Stimulated activated CD8-positive, alpha-beta memory T cell treated with anti-CD3 and anti-CD28 coated beads, Interleukin-7, amount 100 ng/mL, for 4 hours (primary cell): ENCODE measurements at regions not wholly inside any gene's neighbourhood (a gene's known extent, or its start where the extent isn't known, plus 50 kb on each side); places are given as distances from the start of the nearest gene placed in this dataset.
"Not testable (repeated sequence)": the region's sequence is repeated elsewhere in the genome, so short reads cannot be mapped to it uniquely, and the experiment has no call there.

Experiments
- DNase-seq, 2 donors: peaks; one replicate each; pipeline ENCODE4 v3.0.0-alpha.2; 2020; ENCODE audit warnings: low read depth in 2 of 2

DNA sequence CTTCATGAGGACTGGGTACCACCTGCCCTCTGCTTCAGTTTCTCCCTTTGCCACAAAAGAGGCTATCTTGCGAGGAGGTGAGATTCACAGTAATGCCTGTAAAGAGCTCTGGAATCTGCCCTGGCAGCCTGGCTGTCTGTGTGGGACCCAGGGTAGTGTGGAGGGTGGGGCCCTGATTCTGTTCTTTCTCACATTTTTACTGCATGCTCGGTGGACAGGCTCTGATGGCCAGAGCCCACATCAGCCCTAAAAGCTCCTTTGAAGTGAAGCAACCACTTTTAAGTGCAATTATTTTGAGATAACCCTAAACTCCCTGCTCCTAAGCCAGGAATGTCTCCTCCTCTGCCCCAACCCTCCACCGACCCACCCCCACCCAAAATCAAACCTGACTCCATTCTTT lies 92.1 kb upstream of the PODXL start:
- DNase-seq: no peak

DNA sequence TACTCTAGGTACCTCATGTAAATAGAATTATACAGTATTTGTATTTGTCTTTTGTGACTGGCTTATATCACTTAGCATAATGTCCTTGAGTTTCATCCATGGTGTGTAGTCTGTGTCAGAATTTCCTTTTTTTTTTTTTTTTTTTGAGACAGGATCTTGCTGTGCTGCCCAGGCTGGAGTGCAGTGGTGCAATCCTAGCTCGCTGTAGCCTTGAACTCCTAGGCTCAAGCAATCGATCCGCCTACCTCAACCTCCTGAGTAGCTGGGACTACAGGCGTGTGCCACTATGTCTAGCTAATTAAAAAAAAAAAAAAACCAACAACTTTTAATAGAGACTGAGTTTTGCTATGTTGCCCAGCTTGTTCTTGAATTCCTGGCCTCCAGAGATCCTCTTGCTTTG lies 89.8 kb upstream of the PODXL start:
- DNase-seq: no peak

DNA sequence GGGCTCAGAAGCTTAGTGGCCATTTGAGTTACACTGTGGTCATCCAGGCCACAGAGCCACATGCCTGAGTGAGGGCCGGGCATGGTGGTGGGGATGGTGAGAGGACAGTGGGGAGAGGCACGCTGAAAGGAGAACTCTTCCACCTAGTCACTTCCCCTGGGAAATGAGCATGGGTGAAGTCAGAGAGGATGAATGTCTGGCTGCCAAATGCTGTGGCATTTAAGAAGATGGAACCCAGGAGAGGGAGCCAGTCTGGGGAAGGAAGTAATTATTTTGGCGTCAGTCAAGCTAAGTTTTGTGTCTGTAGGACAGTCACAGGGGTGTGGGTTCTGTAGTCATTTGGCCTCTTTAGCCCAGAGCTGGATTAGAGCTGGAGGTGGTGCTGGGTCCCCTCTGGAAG lies 86.0 kb upstream of the PODXL start:
- no peak for DNase-seq

DNA sequence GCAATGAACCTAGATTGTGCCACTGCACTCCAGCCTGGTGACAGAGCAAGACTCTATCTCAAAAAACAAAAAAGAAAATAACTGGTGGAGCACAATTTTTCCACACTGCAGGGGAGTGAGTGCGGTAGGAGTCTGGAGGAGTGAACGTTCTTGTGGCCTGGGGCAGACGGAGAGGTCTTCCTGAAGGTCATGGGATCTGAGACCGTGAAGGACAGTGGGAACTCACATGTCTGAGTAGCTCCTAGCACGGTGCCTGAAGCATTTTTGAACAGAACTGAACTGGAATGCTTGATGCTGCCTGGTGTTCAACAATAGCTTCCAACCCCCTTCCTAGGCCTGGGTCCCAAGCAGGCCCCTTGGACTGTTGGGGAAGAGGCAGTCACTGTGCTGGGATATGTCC lies 84.3 kb upstream of the PODXL start:
- no peak for DNase-seq

DNA sequence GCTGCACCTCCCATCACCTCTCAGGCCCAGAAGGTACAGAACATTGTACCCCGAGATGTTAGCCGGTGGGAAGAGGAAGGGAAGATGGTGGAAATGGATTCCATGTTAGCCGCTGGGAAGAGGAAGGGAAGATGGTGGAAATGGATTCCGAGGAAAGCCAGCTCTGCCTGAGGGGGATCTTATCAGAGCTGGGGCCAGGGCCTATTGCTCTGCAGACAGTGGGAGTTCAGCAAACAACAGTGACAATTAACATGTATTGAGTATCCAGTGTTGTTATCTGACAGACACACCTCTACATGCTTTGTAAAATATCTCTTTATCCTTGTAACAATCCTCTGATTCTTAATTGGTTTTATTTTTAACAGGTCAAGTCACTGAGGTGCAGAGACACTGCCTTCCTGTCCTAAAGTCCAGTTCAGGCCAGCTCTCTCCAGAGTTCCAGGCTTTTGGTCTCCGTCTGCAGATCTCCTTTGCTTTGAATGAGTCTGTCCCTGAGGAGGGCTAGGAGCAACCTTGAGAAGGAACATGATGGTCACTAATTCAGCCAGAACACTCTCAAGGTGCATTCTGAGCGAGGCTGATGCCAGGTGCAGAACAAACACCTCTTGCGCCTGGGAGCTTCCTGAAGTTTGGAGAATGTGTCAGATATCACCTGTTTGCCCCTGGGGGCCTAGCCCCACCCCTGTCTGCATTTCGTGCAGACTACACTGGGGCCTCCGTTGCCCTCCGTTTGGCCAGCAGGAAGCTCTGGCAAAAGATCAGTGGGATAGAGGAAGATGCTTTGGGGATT lies 82.4 kb upstream of the PODXL start:
- DNase-seq: no peak

DNA sequence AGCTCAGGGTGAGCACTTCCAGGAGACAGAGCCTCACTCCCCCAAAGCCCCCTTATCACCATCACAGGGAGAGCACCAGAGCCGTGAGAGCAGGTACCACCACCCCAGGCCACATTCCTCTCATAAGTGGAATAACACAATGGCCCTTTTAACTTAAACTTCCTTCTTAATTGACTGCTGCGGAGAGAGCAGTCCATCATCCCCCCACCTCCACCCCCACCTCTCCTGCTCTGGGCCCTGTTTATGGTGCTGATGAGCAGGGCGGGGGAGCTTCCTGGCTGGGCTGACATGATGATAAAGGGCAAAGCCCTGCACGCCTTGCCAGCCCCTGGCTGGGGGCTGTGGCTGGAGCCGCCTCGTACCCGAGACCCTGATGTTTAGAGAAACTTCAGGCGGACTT lies 81.4 kb upstream of the PODXL start:
- no peak for DNase-seq

DNA sequence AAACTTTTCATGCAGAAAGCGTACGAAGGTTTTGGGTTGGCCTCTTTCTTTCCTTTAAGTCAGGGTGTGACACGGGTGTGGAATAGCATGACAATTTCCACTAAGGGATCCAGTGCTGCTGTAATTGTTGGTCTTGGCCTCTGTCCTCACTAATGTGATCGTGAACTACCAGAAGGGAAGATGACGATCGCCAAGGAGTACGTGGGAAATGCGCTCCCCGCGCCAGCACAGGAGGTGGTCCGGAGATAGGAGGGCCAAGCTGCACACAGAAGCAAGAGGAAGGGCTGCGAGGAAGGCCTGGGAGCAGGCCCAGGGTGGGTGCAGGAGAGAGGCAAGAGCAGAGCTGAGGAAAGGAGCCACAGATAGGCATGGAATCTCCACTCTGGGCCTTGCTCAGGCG lies 79.7 kb upstream of the PODXL start:
- no peak for DNase-seq

DNA sequence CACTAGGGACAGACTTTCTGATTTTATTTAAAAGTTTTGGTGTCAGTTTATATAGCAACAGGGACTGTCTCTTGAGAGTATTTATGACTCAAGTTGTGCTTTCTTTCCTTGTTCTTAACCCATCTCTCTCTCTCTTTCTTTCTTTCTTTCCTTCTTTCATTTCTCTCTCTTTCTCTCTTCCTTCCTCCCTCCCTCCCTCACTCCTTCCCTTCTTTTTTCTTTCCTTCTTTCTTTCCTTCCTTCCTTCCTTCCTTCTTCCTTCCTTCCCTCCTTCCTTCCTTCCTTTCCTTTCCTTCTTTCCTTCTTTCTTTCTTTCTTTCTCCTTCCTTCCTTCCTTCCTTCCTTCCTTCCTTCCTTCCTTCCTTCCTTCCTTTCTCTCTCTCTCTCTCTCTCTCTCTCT lies 77.8 kb upstream of the PODXL start:
- not testable (repeated sequence) for DNase-seq

DNA sequence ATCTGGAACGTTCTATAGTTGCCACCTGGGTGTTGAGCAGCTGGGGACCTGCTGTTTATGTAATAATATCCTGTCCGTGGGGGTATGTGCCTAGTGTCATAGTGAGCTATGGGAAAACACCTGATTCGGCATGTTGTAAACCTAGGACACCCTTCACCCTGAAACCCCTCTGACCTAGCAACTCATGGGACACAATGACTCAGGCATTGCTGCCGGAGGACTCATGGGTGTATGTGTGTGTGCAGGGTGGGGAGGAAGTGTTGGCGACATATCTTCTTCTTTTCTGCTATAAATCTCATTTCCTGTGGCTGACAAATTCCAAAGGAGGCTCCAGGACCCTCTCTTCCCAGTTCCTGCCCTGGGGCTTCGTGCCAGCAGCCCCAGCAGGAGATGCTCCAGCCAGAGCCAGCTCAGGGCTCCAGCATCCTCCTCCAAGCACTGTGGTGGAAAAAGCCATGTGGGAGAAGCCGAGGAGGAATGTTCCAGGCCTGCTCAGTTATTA lies 77.0 kb upstream of the PODXL start:
- no peak for DNase-seq

DNA sequence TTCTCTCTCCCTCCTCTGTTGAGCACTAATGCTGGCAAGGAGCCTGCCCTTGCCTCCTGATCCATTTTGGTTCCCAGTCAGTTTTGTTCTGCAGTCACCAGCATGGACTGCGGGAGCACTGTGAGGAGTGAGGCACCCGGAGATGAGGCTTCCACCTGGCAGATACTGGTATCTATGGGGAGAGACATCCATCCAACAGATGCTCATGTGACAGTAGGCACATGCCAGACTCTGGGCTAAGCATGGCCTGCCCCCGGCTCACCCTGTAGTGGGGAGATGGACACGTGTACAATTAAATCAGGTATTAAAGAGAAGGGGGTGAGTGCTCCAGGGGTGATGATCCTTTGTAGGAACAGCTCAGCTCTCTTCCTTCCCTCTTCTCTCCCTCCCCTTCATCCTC lies 74.0 kb upstream of the PODXL start:
- DNase-seq: no peak

DNA sequence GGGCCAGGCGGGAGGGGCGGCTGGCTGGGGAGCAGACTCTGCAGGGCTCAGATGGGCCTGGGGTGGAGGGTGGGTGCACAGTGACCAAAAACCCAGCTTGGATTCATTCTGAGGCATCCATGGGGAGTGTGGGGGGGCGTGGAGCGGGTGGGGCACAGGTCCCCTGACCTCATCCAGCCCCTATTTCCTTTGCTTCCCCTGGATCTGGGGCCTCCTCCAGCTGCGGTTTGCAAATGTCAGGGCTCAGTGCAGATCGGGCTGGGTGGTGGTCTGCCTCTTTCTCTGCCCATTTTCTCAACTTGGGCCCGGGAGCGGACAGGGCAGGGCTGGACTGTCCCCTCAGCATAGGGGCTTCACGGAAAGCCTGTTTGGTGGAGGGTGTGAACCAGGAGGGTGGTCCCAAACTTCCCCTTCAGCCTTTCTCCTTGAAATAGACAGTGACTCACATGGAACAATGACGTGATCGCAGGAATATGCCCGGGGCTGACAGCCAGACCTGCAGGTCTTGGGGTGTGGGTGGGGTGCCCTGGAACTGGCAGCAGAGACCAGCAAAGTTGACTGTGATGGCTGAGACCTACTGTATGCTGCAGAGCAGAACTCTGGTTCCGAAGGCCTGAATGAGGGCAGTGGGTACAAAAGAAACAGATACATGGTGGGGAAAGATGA lies 72.9 kb upstream of the PODXL start:
- no peak for DNase-seq

DNA sequence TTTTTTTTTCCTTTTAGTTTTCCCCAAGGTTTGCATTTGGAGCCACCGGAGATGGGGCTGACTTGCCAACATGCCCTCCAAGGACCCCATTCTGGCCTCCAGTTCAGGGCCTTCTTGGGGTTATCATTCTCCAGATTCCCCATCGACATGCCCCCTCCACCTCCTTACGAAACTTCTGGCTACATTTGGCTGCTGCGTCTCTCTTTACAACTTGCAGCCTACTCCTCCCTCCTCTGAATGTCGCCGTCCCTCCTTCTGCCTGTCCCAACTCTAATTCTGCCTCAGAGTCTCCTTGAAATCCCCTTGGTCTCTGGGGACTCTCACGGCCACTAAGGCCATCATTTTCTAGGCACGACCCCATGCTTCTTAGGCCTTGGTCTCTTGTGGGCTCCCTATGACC lies 72.2 kb upstream of the PODXL start:
- no peak for DNase-seq

DNA sequence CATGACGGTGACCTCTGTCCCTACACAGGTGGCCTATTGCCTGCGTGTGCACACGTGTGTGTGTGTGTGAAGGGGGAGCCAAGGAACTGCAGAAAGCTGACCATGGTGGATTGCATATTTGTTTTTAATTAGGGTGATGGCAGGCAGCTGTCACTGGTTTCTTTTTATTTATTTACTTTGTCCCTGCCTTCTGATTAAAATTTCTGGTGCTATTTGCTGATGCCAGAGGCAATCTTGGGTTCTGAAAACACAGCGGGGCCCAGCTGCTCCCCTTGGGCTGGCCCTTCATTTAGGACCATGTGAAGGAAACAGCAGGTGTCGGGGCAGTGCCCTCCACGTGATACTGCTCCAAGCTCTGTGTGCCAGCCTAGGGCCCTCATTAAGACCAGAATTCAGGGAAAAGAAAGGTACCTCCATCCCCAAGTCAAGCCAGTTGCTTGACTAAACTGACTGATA lies 71.3 kb upstream of the PODXL start:
- DNase-seq: no peak

DNA sequence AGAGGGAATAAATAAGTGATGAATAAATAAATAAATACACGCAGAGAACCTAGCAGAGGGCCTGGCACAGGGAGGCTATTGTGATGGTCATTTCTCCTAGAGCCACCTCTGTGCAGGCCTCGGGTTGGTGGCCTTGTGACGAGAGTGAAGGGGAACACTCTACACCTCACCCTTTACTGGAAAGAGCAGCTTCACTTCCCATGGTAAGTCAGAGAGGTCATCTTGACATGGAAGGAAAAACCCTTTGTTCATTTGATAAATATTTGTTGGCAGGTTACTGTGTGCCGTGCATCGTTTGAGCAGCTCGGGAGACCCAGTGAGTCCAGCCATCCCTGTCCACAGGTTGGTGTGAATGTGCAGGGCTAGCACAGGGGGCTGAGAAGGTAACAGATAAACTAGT lies 70.2 kb upstream of the PODXL start:
- DNase-seq: no peak

DNA sequence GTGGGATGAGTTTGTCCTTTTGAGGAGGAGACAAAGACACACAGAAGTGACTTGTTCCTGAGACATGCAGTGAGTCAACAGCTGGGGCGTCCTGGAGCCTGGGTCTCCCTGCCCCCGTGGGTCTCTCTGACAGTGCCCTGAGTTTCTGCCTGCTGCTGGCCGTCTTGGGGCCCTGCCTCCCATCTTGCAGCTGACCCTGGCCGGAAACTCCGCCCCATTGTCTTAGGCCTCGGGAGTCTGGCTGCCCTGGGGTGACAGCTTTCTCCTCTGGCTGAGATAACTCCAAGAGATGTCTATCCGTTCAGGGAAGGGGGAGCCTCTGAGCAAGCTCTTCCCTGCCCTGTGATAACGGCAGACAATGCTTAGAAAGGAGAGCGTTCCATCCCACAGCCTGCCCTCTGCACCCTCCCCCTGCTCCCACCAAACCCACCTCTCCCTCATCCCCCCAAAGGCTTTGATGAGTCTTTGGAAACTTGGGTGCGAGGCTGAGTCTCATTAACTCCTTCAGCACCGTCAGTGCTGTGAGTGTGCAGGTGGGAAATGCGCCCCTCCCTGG lies 69.5 kb upstream of the PODXL start:
- DNase-seq: no peak

DNA sequence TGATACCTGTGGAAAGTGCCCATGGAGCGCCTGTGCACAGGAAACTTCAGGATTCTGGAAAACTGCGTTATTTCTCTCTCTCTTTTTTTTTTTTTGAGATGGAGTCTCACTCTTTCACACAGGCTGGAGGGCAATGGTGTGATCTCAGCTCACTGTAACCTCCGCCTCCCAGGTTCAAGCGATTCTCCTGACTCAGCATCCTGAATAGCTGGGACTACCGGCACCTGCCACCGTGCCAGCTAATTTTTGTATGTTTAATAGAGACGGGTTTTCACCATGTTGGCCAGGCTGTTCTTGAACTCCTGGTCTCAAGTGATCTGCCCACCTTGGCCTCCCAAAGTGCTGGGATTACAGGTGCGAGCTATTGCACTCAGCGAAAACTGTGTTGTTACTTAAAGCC lies 68.9 kb upstream of the PODXL start:
- not testable (repeated sequence) for DNase-seq

DNA sequence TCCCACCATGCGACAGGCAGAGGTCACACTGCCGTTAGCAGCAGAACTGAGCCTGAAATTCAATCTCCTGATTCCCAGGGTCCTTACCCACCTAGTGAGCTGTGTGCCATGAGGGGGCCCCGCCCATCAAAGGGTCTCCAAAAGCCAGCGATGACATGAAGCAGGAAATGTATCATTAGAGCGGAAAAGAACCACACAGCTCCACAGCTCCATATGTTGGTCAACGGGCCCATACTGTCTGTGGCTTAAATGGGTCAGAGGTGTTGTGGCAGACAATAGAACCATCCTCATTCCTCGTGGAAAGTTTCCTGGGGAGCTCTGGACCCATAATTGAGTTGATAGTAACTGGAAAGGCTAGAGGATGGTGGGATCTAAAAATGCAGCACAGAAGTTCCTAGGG lies 68.1 kb upstream of the PODXL start:
- no peak for DNase-seq

DNA sequence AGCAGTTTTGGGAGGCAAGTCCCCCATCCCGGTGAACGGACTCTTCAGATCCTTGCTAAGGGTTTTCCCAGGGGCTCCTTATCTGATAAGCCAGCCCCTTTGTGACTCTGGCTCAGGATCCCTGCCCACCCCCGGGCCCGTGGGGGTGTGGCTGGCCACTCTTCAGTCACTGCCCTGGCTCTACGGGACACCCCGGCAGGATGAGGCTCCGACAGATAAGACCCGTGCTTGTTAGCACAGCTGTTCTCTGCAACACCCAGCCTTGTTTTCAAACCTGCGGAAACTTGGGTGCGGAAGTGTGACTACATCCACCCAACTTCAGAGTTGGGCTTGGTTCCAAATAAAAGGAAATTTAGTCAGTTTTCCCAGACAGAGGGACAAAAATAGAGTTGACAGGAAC lies 66.7 kb upstream of the PODXL start:
- DNase-seq: no peak

DNA sequence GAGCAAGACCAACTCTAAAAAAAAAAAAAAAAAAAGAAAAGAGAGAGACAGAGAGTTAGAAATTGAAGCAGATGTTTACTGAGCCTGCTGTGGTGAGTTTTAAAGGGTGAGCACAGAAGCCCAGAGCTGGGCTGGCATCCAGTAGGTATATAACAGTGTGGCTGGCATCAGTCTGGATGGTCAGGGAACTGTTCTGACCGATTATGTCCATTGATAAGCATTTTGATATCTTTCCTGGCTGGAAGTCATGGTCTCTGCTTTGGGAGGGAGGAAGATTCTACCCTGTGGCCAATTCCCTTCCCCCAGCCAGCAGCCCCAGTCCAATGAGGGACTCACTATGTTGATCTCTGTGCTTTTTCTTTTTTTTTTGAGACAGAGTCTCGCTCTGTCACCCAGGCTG lies 65.2 kb upstream of the PODXL start:
- no peak for DNase-seq

DNA sequence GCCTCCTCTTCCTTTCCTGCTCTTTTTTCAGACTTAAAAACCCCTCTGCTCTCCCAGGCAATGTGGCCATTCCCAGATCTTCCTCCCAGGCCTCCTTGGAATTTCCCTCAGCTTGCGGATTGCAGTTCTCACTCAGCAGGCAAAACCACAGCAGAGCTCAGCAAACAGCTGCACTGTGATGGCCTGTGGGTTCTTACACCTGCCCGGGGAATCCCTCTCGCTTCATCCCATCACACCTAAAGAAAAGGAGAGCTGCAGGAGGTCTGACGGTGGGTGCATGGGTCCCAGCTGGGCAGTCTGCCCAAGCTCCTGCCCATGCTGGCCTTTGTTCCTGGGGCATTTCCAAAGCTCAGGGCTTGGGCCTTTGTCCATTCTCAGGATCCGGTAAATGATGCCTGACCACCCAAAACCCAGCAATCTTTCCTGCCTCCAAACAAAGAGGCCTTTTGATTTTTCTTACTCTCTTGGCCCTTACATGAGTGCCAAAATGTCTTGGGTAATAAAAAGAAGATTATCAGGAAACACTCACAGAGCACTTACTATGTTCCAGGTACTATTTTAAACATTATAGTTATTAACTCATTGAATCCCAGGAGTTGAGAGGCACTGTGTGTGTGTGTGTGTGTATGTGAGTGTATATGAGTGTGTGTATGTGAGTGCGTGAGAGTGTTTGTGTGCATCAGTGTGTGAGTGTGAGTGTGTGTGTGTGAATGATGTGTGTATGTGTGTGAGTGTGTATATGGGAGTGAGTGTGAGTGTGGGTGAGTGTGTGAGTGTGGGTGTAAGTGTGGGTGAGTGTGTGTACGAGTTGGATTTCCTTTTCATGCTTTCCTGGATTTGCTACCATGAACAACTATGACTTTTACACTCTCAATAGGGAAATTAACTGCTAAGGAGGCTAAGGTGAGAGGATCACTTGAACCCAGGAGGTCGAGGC lies 64.5 kb upstream of the PODXL start:
- no peak for DNase-seq

DNA sequence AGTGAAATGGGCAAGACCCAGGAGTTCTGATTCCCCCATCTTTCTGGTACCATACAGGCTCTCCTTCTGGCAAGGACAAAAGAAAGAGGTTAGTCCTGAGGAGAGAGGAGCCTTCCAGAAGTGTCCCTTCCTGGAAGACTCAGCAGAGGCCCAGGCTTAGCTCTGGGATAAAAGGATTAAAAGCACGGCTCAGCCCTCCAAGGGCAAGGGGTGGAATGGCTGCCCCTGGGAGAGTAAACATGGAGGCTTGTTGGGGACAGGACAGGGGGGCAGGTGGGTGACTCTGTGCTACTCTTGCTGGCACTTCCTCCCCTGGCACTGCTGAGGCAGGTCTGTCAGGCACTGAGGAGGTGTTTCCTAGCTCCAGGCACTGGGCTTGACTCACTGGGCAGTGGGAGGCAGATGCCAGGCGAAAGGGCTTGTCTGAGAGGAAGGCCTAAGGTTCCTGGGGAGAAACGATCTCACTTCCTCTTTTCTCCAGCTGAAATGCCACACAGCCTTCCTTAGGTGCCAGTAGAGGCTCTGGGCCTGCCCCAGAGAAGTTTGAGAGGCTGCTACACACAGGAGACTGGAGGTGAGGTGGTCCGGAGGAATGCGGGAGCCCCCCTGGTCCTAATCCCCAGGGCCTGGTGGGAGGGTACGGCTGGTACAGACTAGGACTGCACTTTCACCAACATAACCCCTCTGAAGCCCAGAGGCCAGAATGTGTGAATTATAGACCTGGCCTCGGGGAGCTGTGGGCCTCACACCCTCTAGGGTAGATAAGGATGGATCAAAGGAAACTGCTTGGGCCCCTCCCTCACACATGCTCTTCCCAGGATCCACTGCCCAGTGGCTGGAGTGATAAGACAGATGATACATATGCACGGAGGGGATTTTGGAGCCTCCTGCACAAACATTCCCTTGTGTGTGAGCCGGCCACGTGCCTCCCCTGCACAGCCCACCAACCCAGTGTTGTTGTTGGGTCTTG lies 63.2 kb upstream of the PODXL start:
- no peak for DNase-seq
